SW 1271 (cell line): ENCODE measurements at regions not wholly inside any gene's neighbourhood (a gene's known extent, or its start where the extent isn't known, plus 50 kb on each side); places are given as distances from the start of the nearest gene placed in this dataset.
"Not testable (repeated sequence)": the region's sequence is repeated elsewhere in the genome, so short reads cannot be mapped to it uniquely, and the experiment has no call there.

Experiments used
- DNase-seq, 2 experiments: peaks; one replicate each; lab custom pipeline; 2025; lab: John Stamatoyannopoulos, UW

- no peak for DNase-seq
Observed at GRCh38 chr6:169014211-169015197, 239.1 kb downstream of the THBS2 start.

GRCh38 chr6:169009628-169010027 lies 244.0 kb downstream of the THBS2 start:
- no peak for DNase-seq

GRCh38 chr6:169008641-169009257 lies 244.9 kb downstream of the THBS2 start:
- no peak for DNase-seq

- no peak for DNase-seq
Observed at GRCh38 chr6:169005166-169005565, 248.5 kb downstream of the THBS2 start.

GRCh38 chr6:169000022-169000421 lies 253.6 kb downstream of the THBS2 start:
- no peak for DNase-seq

GRCh38 chr6:168999392-168999791 lies 254.3 kb downstream of the THBS2 start:
- DNase-seq = no peak

DNA sequence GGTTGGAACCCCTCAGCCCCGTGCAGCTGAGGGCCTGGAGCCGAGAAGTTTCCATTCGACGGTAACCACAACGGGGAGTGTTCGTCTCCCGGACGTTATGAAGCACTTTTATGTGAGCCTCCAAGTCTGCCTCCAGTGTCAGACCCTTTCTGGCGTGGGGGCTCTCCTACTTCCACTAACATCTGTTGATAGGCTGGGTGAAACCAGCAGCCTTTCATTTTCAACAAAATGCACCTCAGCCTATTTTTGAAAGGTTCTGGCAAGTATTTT lies 257.4 kb downstream of the THBS2 start:
- DNase-seq = no peak

DNA sequence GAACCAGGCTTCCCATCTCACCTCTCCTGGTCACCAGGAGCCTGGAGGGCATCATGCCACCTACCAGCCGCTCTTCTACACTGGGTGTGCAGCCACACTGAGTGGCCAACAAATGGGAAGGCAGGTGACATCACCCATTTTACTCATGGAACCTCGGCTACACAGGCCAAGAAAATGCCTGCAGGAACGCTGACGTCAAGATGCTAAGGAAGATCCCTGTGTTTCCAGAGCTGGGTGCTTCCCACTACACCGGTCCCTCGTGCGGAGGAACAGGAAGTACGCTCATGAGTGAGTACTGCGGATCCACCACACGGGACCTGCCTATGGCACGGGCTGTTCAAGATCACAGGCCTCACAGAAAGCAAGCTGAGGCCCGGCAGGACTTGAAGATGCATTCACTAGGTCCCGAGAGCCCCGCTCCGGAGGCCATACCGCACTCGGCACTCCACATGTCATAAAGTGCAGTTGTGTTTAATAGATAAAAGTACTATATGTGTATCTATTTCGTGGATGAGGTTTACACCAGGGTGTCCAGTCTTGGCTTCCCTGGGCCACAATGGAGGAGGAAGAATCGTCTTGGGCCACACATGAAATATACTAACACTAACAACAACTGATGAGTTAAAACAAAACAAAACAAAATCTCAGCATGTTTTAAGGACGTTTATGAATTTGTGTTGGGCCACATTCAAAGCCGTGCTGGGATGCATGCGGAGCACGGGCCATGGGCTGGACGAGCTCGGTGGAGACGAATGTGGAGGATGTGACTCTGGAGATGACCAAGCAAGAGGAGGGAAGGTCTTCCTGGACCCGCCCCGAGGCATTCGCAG lies 257.9 kb downstream of the THBS2 start:
- no peak for DNase-seq

DNA sequence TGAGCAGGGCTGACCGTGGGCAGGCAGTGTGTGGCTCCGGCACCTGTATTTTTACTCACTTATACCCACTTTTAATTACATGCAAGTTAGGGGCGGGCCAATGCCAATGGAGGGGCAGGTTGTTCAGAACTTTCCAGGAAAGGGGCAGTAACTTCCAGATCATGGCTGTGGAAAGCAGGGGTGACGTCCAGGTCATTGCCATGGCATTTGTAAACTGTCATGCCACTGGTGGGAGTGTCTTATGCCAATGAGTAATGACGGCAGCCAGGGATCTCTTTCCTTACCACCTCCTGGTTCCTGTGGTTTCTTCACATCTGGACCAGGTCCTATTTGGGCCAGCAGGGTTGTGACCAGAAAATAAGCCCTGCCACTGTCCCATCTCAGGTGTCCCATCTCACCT lies 258.7 kb downstream of the THBS2 start:
- DNase-seq = no peak

DNA sequence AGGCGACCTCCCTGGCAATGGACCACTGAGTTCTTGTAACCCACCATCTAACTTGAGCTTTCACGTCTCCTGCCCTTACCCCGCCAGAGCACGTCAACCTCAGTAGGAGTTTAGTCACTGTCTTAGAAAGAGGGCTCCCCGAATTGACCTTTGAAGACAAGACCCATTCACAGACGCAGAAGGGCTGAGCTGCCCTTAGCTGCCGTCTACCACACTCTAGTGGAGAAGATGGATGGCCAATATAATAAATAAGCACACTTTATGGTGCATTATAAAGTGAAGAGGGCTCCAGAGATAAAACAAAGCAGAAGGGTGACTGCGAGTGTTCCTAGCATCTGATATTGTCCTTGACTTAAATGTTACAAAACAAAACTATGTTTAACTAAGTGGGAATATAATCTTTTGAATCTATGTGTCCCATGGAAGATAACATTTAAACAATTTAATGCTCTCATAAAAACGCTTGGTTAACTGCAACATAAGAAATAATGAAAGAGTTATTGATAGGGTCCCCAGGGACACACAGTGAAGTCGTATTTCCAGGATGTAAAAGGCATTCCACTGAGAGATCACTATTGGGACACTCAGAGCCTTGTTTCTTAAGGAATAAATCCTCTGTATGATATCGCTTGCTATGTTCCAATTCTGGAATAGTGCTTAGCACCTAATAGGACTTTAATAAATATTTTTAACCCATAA lies 261.1 kb downstream of the THBS2 start:
- no peak for DNase-seq

- not testable (repeated sequence) for DNase-seq
Observed at GRCh38 chr6:168991695-168992094, 262.0 kb downstream of the THBS2 start.

DNA sequence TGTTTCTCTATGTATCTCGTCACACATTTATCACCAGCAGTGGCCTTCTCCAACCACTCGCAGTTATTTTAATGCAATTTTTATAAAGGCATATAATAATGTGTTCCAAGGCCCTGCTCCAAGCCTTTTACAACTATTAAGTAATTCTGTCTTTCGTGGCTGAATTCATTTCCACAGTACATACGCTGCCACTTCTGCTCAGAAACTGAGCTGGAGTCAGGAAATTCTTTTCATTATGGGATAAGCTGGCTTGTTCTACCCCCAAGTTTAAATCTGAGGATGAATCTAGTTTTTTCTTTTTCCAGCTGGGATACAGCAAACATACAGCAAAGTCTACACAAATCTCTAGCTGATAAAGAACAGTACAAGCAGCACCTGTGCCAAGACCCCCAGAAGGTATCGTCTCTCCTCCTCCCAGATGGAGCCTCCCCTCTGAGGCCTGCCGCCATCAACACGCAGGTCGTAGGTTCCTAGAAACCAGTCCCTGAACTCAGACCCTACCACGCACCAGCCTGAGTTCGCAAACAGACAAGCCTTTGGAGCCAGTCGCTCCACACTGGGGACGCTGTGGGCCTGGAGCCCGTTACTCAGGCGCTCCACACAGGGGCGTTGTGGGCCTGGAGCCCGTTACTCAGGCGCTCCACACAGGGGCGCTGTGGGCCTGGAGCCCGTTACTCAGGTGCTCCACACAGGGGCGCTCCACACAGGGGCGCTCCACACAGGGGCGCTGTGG lies 263.5 kb downstream of the THBS2 start:
- DNase-seq = no peak

DNA sequence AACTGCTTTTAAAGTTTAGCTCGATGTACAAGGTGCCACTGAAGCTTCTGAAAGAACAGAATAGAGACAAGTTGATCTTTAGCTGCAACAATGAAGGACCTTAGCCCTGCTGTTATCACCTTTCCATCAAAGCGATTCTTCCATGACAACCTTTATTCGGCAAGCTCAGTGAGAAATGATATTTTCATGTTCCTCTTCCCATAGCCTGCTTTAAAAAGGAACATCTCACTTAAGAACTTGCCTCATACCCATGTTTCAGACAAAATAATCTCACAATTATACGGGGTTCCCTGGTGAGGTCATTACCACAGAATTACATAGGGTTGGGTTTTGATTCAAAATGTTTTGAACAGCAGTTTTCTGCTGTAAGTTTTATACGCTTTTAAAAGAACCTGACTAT lies 264.2 kb downstream of the THBS2 start:
- no peak for DNase-seq

GRCh38 chr6:168988801-168989200 lies 264.8 kb downstream of the THBS2 start:
- no peak for DNase-seq

- DNase-seq = no peak
Observed at GRCh38 chr6:168988280-168988679, 265.4 kb downstream of the THBS2 start.

DNA sequence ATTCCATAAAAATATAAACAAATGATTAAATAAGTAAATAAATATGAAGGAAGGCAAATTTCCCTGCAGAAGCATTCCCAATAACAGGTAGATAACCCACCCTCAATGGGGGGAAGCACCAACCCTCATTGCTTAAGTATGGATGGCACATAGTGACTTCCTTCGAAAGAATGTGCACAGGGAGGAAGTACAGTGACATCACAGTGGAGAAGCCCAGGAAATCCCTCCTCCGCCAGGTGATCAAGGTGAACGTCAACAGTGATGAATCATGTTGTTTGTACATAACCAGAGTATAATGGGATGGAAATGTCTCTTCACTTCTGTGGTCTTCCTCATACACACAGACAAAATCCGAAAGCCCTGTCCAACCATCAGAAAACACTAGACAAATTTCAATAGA lies 267.9 kb downstream of the THBS2 start:
- DNase-seq = no peak

DNA sequence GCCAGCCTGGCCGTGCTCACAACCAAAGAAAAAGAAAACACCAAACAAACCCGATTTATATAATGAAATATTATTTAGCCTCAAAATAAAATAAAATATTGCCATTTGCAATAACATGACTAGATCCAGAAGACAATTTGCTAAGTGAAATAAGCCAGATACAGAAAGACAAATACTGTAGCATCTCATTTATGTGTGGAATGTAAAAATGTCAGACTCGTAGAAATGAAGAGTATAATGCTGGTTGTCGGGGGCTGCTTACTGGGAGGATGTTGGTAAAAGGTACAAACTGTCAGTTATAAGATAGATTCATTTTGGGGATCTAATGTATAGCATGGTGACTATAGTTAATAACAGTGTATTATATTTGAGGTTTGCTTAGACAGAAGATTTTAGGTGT lies 269.7 kb downstream of the THBS2 start:
- DNase-seq = no peak

- DNase-seq = no peak
Observed at GRCh38 chr6:168981187-168981586, 272.5 kb downstream of the THBS2 start.

DNA sequence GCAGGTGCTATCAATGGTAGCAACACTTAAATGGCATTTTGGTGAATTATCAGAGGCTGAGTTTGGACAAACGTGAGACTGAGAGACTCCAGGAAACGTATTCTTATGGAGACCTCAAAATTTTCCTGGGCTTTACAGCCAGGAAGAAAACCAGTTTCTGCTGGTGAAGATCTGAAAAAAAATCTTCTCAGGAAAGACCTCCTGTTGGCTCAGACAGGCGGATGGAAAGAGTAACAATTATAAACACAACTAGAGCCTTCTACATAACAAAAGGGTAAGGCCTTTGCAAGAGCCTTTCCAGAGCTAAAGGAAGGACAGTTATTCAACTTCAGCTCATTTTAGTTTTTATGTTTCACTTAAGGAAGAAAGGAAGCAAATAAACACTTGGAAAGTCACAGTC lies 274.4 kb downstream of the THBS2 start:
- no peak for DNase-seq

DNA sequence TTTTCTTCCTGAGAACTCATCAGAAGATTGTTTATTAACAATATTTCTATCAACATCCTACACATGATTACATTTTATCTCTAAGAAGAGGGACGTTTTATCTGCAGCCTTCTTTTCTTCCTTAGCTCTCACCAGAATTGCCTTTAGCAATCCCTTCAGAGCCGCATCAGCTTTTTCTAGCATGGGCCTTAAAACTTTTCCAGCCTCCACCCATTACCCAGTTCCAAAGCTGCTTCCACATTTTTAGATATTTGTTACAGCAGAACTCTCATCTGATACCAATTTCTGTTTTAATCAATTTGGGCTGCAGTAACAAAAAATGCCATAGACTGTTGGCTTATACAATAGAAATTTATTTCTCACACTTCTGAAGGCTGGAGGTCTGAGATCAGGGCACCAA lies 281.5 kb downstream of the THBS2 start:
- no peak for DNase-seq

DNA sequence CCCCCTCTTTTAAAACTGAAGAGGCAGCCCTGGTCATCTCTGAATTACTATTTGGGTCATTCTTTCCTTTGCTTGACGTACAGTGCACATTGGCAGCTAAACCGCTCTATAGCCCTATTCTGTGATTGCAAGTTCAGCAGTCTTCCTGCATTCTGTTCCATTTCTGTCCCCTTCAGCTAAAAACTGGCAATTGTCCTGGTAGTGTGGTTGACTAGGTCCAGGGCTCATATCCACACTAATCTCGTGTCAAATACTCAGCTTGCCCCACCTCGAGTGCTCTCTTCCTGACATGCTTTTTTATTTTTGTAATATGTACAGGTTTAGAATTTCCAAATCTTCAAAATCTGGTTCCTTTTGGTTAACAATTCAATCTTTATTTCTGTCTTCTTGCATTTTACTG lies 282.1 kb downstream of the THBS2 start:
- no peak for DNase-seq

DNA sequence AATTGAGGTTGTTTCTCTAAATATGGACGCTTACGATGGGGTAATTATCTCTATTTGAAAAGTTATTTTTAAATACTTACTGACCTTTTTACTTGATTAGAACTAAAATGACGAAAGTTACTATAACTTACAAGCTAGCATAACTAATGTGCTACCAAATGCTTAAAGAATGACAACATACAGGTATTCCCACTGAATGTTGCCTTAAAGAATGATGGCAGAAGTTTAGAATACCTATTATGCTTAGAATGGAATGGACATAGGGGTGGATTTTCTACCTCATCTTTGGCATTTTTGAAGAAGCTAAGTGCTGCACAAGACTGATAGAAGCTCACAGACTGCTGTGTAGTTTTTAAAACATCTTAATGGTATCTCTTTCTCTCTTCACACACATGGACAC lies 284.8 kb downstream of the THBS2 start:
- DNase-seq = no peak
